K562 (cell line): ENCODE measurements at regions not wholly inside any gene's neighbourhood (a gene's known extent, or its start where the extent isn't known, plus 50 kb on each side); places are given as distances from the start of the nearest gene placed in this dataset.

ENCODE experiments used
- ATAC-seq: fragments of 200-7000 bp; cut with Tn5 transposase; 3 replicates; pipeline ENCODE4 v1.9.1; 2020; ENCODE audit warnings: moderate library complexity
- BruUV-seq: library from RNA; stranded (reverse); fragments of 400-500 nt; replicated peaks from 2 replicates; lab custom pipeline; 2021; lab: Mats Ljungman, UMichigan
- CTCF ChIA-PET: fragments of 300-600 bp; formaldehyde crosslinking; extraction: SDS; loops from one replicate; lab custom pipeline; 2021; ENCODE audit warnings: low intra/inter-chr PET ratio; lab: Yijun Ruan, JAX
- POLR2A ChIA-PET: fragments of 300-600, 350-650 bp; sonication (Branson Sonifier 250); formaldehyde crosslinking; extraction: SDS; loops from one replicate; lab custom pipeline; 2021; ENCODE audit warnings: antibody characterized with exemption, inconsistent platforms; lab: Yijun Ruan, JAX
- DNase-seq, 4 experiments: peaks; one replicate each; pipeline versions ENCODE4 v3.0.0 to v3.0.0-alpha.2; 2011 to 2018; ENCODE audit warnings: low spot score in 3 of 4, mixed read lengths in 3 of 4; ENCODE audit errors: extremely low read depth in 1 of 4
- FAIRE-seq: peaks from 2 replicates; lab custom pipeline; 2011; peaks lifted over from hg19 to GRCh38; lab: Jason Lieb, UNC
- H2AFZ ChIP-seq: 2 replicates; pipeline ENCODE4 v1.6.0; 2011; ENCODE audit warnings: low read depth, low read length, control low read depth, inconsistent platforms
- H3K27ac ChIP-seq: fragments of 200-600 bp; 3 replicates; pipeline ENCODE4 v1.8.0; 2011; ENCODE audit warnings: low read depth, mild to moderate bottlenecking, control low read depth, inconsistent platforms, low read length, moderate library complexity, mixed read lengths; ENCODE audit errors: extremely low read depth
- H3K27me3 ChIP-seq, 2 experiments: fragments of 300-600 bp in 1 of 2; 2 replicates in 1 of 2; 3 replicates in 1 of 2; pipeline versions ENCODE4 v1.6.0 to v1.8.0; 2011; ENCODE audit warnings: inconsistent platforms in 2 of 2, low read length in 2 of 2, mild to moderate bottlenecking in 1 of 2, mixed read lengths in 1 of 2, moderate library complexity in 1 of 2; ENCODE audit not compliant: control insufficient read depth in 2 of 2, insufficient read depth in 2 of 2
- H3K36me3 ChIP-seq: fragments of 300-600 bp; 3 replicates; pipeline ENCODE4 v1.8.0; 2011; ENCODE audit warnings: mild to moderate bottlenecking, low read length, inconsistent platforms; ENCODE audit not compliant: control insufficient read depth, insufficient read depth
- H3K4me1 ChIP-seq, 2 experiments: fragments of 200-600 bp in 1 of 2; replicated peaks in 1 of 2; 2 replicates in 1 of 2; 3 replicates in 1 of 2; pipeline versions ENCODE4 v1.5.1 to v1.8.0; 2011; ENCODE audit warnings: inconsistent platforms in 2 of 2, low read length in 2 of 2, mild to moderate bottlenecking in 1 of 2, mixed read lengths in 1 of 2, moderate library complexity in 1 of 2; ENCODE audit not compliant: control insufficient read depth in 2 of 2, insufficient read depth in 2 of 2
- H3K4me2 ChIP-seq: 2 replicates; pipeline ENCODE4 v1.6.1; 2011; ENCODE audit warnings: low read length, control low read depth, inconsistent platforms, mixed read lengths; ENCODE audit not compliant: insufficient read depth
- H3K4me3 ChIP-seq: fragments of 200-600 bp; sonication (generic), shearing (Covaris generic); 2 replicates; pipeline ENCODE4 v1.5.1; 2016; ENCODE audit warnings: control low read depth, inconsistent platforms
- H3K79me2 ChIP-seq: fragments of 200-600 bp; 3 replicates; pipeline ENCODE4 v1.8.0; 2011; ENCODE audit warnings: low read length, inconsistent platforms; ENCODE audit not compliant: control insufficient read depth, insufficient read depth
- H3K9ac ChIP-seq, 2 experiments: 2 replicates each; pipeline versions ENCODE4 v1.6.0 to v1.6.1; 2011; ENCODE audit warnings: low read depth in 2 of 2, low read length in 2 of 2, control low read depth in 1 of 2, inconsistent platforms in 1 of 2, mild to moderate bottlenecking in 1 of 2, mixed read lengths in 1 of 2; ENCODE audit not compliant: insufficient read depth in 1 of 2
- H3K9me1 ChIP-seq: one replicate; pipeline ENCODE4 v1.6.0; 2011; ENCODE audit warnings: inconsistent platforms, mild to moderate bottlenecking, low read length, moderate library complexity; ENCODE audit not compliant: control insufficient read depth, insufficient read depth
- H3K9me3 ChIP-seq: replicated peaks from 2 replicates; pipeline ENCODE4 v1.5.1; 2011; ENCODE audit warnings: low read depth, low read length, inconsistent platforms; ENCODE audit not compliant: control insufficient read depth, insufficient read depth
- H4K20me1 ChIP-seq: replicated peaks from 2 replicates; pipeline ENCODE4 v1.6.1; 2011; ENCODE audit warnings: low read length, inconsistent platforms, mixed read lengths; ENCODE audit not compliant: control insufficient read depth, insufficient read depth
- CHD1 ChIP-seq: fragments of 200-600 bp; sonication (generic); IDR thresholded peaks from one replicate; pipeline ENCODE4 v1.6.1; 2012; ENCODE audit warnings: mild to moderate bottlenecking, moderate library complexity, low read length, inconsistent platforms
- GTF2B ChIP-seq: IDR thresholded peaks from 2 replicates; pipeline ENCODE4 v1.6.1; 2011; ENCODE audit not compliant: insufficient read length; ENCODE audit errors: extremely low read depth
- KLF6 ChIP-seq: fragments of 250-450 bp; sonication (Bioruptor Pico); IDR thresholded peaks from 2 replicates; pipeline ENCODE4 v1.4.0; 2020; ENCODE audit warnings: mild to moderate bottlenecking, moderate library complexity, borderline replicate concordance
- MNT ChIP-seq, 2 experiments: fragments of 450-650 bp; conservative IDR thresholded peaks; 2 replicates each; pipeline ENCODE4 v1.6.1; 2017; ENCODE audit warnings: mild to moderate bottlenecking in 2 of 2, moderate library complexity in 2 of 2
- NCOA2 ChIP-seq, 2 experiments: fragments of 450-650 bp; IDR thresholded peaks; 2 replicates each; pipeline ENCODE4 v1.6.1; 2018; ENCODE audit warnings: mild to moderate bottlenecking in 2 of 2, moderate library complexity in 1 of 2; ENCODE audit not compliant: partially characterized antibody in 2 of 2
- PYGO2 ChIP-seq: fragments of 450-650 bp; IDR thresholded peaks from 2 replicates; pipeline ENCODE4 v1.6.1; 2016; ENCODE audit warnings: mild to moderate bottlenecking, missing genetic modification characterization, moderate library complexity, missing compliant biosample characterization
- SAP30 ChIP-seq: fragments of 200-600 bp; sonication (generic); IDR thresholded peaks from 2 replicates; pipeline ENCODE4 v1.6.1; 2012; ENCODE audit warnings: borderline replicate concordance, low read depth, mild to moderate bottlenecking, moderate library complexity, low read length, control low read depth, inconsistent platforms; ENCODE audit not compliant: insufficient read depth, poor library complexity, severe bottlenecking
- SMAD1 ChIP-seq: fragments of 150-350 bp; IDR thresholded peaks from 2 replicates; pipeline ENCODE4 v1.6.1; 2014; ENCODE audit warnings: low read length, low read depth; ENCODE audit not compliant: partially characterized antibody
- TCF7L2 ChIP-seq: fragments of 150-350 bp; IDR thresholded peaks from 2 replicates; pipeline ENCODE4 v1.6.1; 2016; ENCODE audit warnings: low read depth, mild to moderate bottlenecking, low read length, moderate library complexity
- TGIF2 ChIP-seq: sonication (generic); formaldehyde crosslinking; IDR thresholded peaks from 2 replicates; pipeline ENCODE4 v1.8.1; 2022; ENCODE audit warnings: mild to moderate bottlenecking, missing genetic modification reagents, moderate library complexity
- THRAP3 ChIP-seq: fragments of 450-650 bp; IDR thresholded peaks from 2 replicates; pipeline ENCODE4 v1.6.1; 2016; ENCODE audit warnings: mild to moderate bottlenecking, inconsistent platforms, borderline replicate concordance
- YY1 ChIP-seq, 3 experiments: IDR thresholded peaks; 2 replicates each; pipeline ENCODE4 v1.6.1; 2011; ENCODE audit warnings: low read length in 2 of 3, mild to moderate bottlenecking in 2 of 3, moderate library complexity in 2 of 3, borderline replicate concordance in 1 of 3, control low read depth in 1 of 3, low read depth in 1 of 3; ENCODE audit not compliant: insufficient read depth in 3 of 3, insufficient replicate concordance in 2 of 3, control insufficient read depth in 1 of 3, insufficient read length in 1 of 3; ENCODE audit errors: extremely low read depth in 1 of 3
- ZNF174 ChIP-seq: fragments of 250-450 bp; sonication (Bioruptor Pico); IDR thresholded peaks from 2 replicates; pipeline ENCODE4 v1.4.0; 2020; ENCODE audit warnings: mild to moderate bottlenecking
- ZNF408 ChIP-seq: fragments of 250-450 bp; sonication (Bioruptor Pico); IDR thresholded peaks from 2 replicates; pipeline ENCODE4 v1.4.0; 2020; ENCODE audit warnings: low read depth, mild to moderate bottlenecking, moderate library complexity
- WGBS: fragments of 100-300 bp; shearing (Covaris generic); methylation state at CpG from one replicate; pipeline ENCODE4 v1.1.6; 2016; ENCODE audit warnings: low coverage, mixed read lengths; ENCODE audit not compliant: insufficient coverage; ENCODE audit errors: missing lambda C conversion rate; 5-methylcytosine and 5-hydroxymethylcytosine counted together
- in situ Hi-C: fragments of 300-500 bp; cut with MboI; formaldehyde crosslinking; loops from 4 replicates; pipeline ENCODE4 v1.15.0; 2018; ENCODE audit warnings: inconsistent platforms, mixed read lengths
- intact Hi-C: fragments of 100-400 bp; cut with micrococcal nuclease; formaldehyde crosslinking; loops from 2 replicates; pipeline ENCODE4 v1.14.2; 2022
- TF ChIP-seq, protein P1 (sequence below): fragments of 250-450 bp; sonication (Bioruptor Pico); IDR thresholded peaks from 2 replicates; pipeline ENCODE4 v1.6.1; 2021; ENCODE audit warnings: mild to moderate bottlenecking

DNA sequence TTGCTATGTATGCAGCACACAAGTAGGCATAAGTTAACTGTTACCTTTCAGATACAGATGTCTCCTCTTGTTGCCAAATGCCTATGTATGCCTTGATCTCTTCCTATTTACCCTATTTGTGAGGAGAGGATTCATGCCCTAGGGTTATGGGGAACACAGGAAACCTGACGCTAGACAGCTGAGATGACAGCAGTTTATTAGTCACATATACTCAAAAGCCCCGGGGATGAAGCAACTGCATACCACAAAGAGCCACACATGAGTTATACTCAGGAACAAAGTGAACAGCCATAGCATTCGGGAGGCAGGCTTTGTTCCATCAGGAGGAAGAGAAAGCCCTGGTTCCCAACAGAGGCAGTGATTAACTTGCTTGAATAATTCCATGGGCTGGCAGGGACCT, 1011.7 kb upstream of the PCDH7 start:
- H3K27me3 ChIP-seq, result no peaks in the 10 kb centered on the region
- no TSS peak for BruUV-seq
- no peak for TF ChIP-seq MNT (conservative IDR thresholded peaks at IDR 0.05)
- no peak for TF ChIP-seq ZNF174 (CRISPR knock-in tag)
- TF ChIP-seq TCF7L2, result no peak
- TF ChIP-seq, protein P1, sequence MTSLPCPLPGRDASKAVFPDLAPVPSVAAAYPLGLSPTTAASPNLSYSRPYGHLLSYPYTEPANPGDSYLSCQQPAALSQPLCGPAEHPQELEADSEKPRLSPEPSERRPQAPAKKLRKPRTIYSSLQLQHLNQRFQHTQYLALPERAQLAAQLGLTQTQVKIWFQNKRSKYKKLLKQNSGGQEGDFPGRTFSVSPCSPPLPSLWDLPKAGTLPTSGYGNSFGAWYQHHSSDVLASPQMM, result no peak
- no peak for TF ChIP-seq KLF6 (CRISPR knock-in tag)
- TF ChIP-seq THRAP3, result no peak
- TF ChIP-seq PYGO2 (tag), result no peak
- TF ChIP-seq ZNF408 (CRISPR knock-in tag), result no peak
- no peak for TF ChIP-seq TGIF2 (CRISPR knock-in tag)
- no peak for TF ChIP-seq SMAD1
- no peak for TF ChIP-seq CHD1
- no peak for TF ChIP-seq NCOA2 (IDR thresholded peaks at IDR 0.05; ENCODE audit: partially characterized antibody in 2 of 2)
- no peak for TF ChIP-seq YY1 (IDR thresholded peaks at IDR 0.05; ENCODE audit: borderline replicate concordance in 1 of 3, control insufficient read depth in 1 of 3, extremely low read depth in 1 of 3, insufficient read depth in 3 of 3, insufficient read length in 1 of 3, insufficient replicate concordance in 2 of 3, low read depth in 1 of 3, low read length in 2 of 3)
- no peak for TF ChIP-seq GTF2B
- no peak for TF ChIP-seq SAP30
- no peak overlapping the region for H3K4me2 ChIP-seq
- no peak for ATAC-seq
- no peak overlapping the region for H2AFZ ChIP-seq
- in situ Hi-C loops (no loop called here), intact Hi-C loops (no loop called here)
- H3K4me1 ChIP-seq, result no peaks in the 10 kb centered on the region
- no peaks in the 10 kb centered on the region for H3K9me3 ChIP-seq
- H3K79me2 ChIP-seq, result no peaks in the 10 kb centered on the region
- no peak for FAIRE-seq
- H3K36me3 ChIP-seq, result no peaks in the 10 kb centered on the region
- H3K27ac ChIP-seq, result no peak overlapping the region
- H3K9ac ChIP-seq, result no peak overlapping the region
- H3K4me3 ChIP-seq, result no peak overlapping the region
- no peaks in the 10 kb centered on the region for H4K20me1 ChIP-seq
- ChIA-PET CTCF (no interaction called here), POLR2A (no interaction called here)
- H3K9me1 ChIP-seq, result no peaks in the 10 kb centered on the region
- no peak for DNase-seq
- 0% methylated on average over 3 of the region's 3 CpGs for WGBS
